IMR-90 (cell line): ENCODE measurements at regions not wholly inside any gene's neighbourhood (a gene's known extent, or its start where the extent isn't known, plus 50 kb on each side); places are given as distances from the start of the nearest gene placed in this dataset.

ENCODE experiments used
- ATAC-seq: fragments of 200-7000 bp; cut with Tn5 transposase; 2 replicates; pipeline ENCODE4 v1.9.1; 2020; ENCODE audit warnings: low read depth, mild to moderate bottlenecking, moderate library complexity
- BruUV-seq: library from RNA; stranded (reverse); fragments of 400-500 nt; replicated peaks from 2 replicates; lab custom pipeline; 2021; lab: Mats Ljungman, UMichigan
- CTCF ChIA-PET: fragments of 300-600 bp; formaldehyde crosslinking; extraction: SDS; loops from one replicate; lab custom pipeline; 2021; ENCODE audit warnings: antibody characterized with exemption; lab: Yijun Ruan, JAX
- POLR2A ChIA-PET: fragments of 300-600 bp; sonication (Branson Sonifier 250); formaldehyde crosslinking; loops from one replicate; lab custom pipeline; 2022; ENCODE audit warnings: antibody characterized with exemption; ENCODE audit not compliant: unreplicated experiment; lab: Charles Lee
- DNase-seq: peaks from one replicate; pipeline ENCODE4 v3.0.0; 2013
- H2AFZ ChIP-seq: replicated peaks from 2 replicates; pipeline ENCODE3; 2013; ENCODE audit warnings: low read length, mild to moderate bottlenecking; ENCODE audit not compliant: poor library complexity
- H2AK5ac ChIP-seq: 2 replicates; pipeline ENCODE4 v1.6.1; 2013; ENCODE audit warnings: low read depth, low read length, inconsistent platforms
- H2AK9ac ChIP-seq: replicated peaks from 2 replicates; pipeline ENCODE3; 2013; ENCODE audit warnings: mild to moderate bottlenecking, low read depth, low read length, moderate library complexity; ENCODE audit not compliant: poor library complexity
- H2BK120ac ChIP-seq: 2 replicates; pipeline ENCODE4 v1.6.1; 2013; ENCODE audit warnings: low read depth, low read length, inconsistent platforms
- H2BK15ac ChIP-seq: 3 replicates; pipeline ENCODE4 v1.6.1; 2013; ENCODE audit warnings: low read depth, low read length, inconsistent platforms
- H2BK20ac ChIP-seq: 2 replicates; pipeline ENCODE4 v1.6.1; 2013; ENCODE audit warnings: low read depth, mild to moderate bottlenecking, inconsistent platforms, low read length, moderate library complexity
- H2BK5ac ChIP-seq: 2 replicates; pipeline ENCODE4 v1.6.1; 2013; ENCODE audit warnings: mild to moderate bottlenecking, low read depth, low read length, inconsistent platforms; ENCODE audit not compliant: poor library complexity, severe bottlenecking
- H3K14ac ChIP-seq: replicated peaks from 2 replicates; pipeline ENCODE4 v1.6.1; 2013; ENCODE audit warnings: low read depth, low read length, inconsistent platforms
- H3K18ac ChIP-seq: 2 replicates; pipeline ENCODE4 v1.6.1; 2013; ENCODE audit warnings: low read depth, low read length, control low read depth
- H3K23ac ChIP-seq: 2 replicates; pipeline ENCODE4 v1.6.1; 2013; ENCODE audit warnings: low read depth, low read length, inconsistent platforms
- H3K27ac ChIP-seq: 2 replicates; pipeline ENCODE4 v1.5.1; 2013; ENCODE audit warnings: mild to moderate bottlenecking, control low read depth, low read length; ENCODE audit not compliant: insufficient read depth
- H3K27me3 ChIP-seq: 2 replicates; pipeline ENCODE4 v1.6.1; 2013; ENCODE audit warnings: low read length; ENCODE audit not compliant: control insufficient read depth, insufficient read depth
- H3K36me3 ChIP-seq: 2 replicates; pipeline ENCODE4 v1.6.1; 2013; ENCODE audit warnings: low read length, mixed read lengths; ENCODE audit not compliant: control insufficient read depth, insufficient read depth
- H3K4ac ChIP-seq: 2 replicates; pipeline ENCODE4 v1.6.1; 2013; ENCODE audit warnings: low read depth, low read length, inconsistent platforms
- H3K4me1 ChIP-seq: 2 replicates; pipeline ENCODE4 v1.6.1; 2013; ENCODE audit warnings: low read length, mixed read lengths; ENCODE audit not compliant: control insufficient read depth, insufficient read depth
- H3K4me2 ChIP-seq: 2 replicates; pipeline ENCODE4 v1.6.1; 2013; ENCODE audit warnings: low read depth, mild to moderate bottlenecking, control low read depth, low read length, moderate library complexity
- H3K4me3 ChIP-seq: 2 replicates; pipeline ENCODE4 v1.5.1; 2013; ENCODE audit warnings: low read depth, mild to moderate bottlenecking, control low read depth, low read length, moderate library complexity; ENCODE audit not compliant: insufficient read depth
- H3K56ac ChIP-seq: 2 replicates; pipeline ENCODE4 v1.6.1; 2013; ENCODE audit warnings: low read length, inconsistent platforms; ENCODE audit not compliant: insufficient read depth; ENCODE audit errors: extremely low read depth
- H3K79me1 ChIP-seq, 2 experiments: 2 replicates each; pipeline ENCODE4 v1.6.1; 2013; ENCODE audit warnings: low read length in 2 of 2, inconsistent platforms in 1 of 2, low read depth in 1 of 2
- H3K9ac ChIP-seq: 2 replicates; pipeline ENCODE4 v1.6.1; 2013; ENCODE audit warnings: low read depth, low read length, control low read depth
- H3K9me1 ChIP-seq: 2 replicates; pipeline ENCODE4 v1.6.1; 2013; ENCODE audit warnings: low read length, inconsistent platforms; ENCODE audit not compliant: insufficient read depth
- H3K9me3 ChIP-seq: 2 replicates; pipeline ENCODE4 v1.6.1; 2013; ENCODE audit warnings: low read length; ENCODE audit not compliant: control insufficient read depth, insufficient read depth
- H4K20me1 ChIP-seq: 2 replicates; pipeline ENCODE4 v1.6.1; 2013; ENCODE audit warnings: low read length, inconsistent platforms; ENCODE audit not compliant: insufficient read depth
- H4K5ac ChIP-seq: 2 replicates; pipeline ENCODE4 v1.6.1; 2013; ENCODE audit warnings: mild to moderate bottlenecking, low read depth, low read length, control low read depth
- H4K8ac ChIP-seq, 2 experiments: 2 replicates each; pipeline ENCODE4 v1.6.1; 2013; ENCODE audit warnings: low read depth in 2 of 2, low read length in 2 of 2, control low read depth in 1 of 2, inconsistent platforms in 1 of 2
- H4K91ac ChIP-seq: 2 replicates; pipeline ENCODE4 v1.6.1; 2013; ENCODE audit warnings: low read depth, low read length, inconsistent platforms; ENCODE audit not compliant: insufficient read depth
- BHLHE40 ChIP-seq: fragments of 150-350 bp; IDR thresholded peaks from 2 replicates; pipeline ENCODE4 v1.6.1; 2016; ENCODE audit warnings: mild to moderate bottlenecking, low read depth, low read length
- CEBPB ChIP-seq: IDR thresholded peaks from 2 replicates; pipeline ENCODE4 v1.6.1; 2012; ENCODE audit warnings: low read depth, low read length, improper control_type of control experiment
- CHD1 ChIP-seq: IDR thresholded peaks from 2 replicates; pipeline ENCODE4 v1.6.1; 2012; ENCODE audit warnings: low read depth, low read length, improper control_type of control experiment
- ELK1 ChIP-seq: fragments of 150-350 bp; IDR thresholded peaks from 2 replicates; pipeline ENCODE4 v1.6.1; 2016; ENCODE audit warnings: low read depth, mild to moderate bottlenecking, low read length, moderate library complexity, borderline replicate concordance
- FOS ChIP-seq: fragments of 150-350 bp; IDR thresholded peaks from 2 replicates; pipeline ENCODE4 v1.6.1; 2016; ENCODE audit warnings: low read depth, low read length
- MAFK ChIP-seq: IDR thresholded peaks from 2 replicates; pipeline ENCODE4 v1.6.1; 2012; ENCODE audit warnings: low read depth, low read length, improper control_type of control experiment
- MAZ ChIP-seq: IDR thresholded peaks from 2 replicates; pipeline ENCODE4 v1.6.1; 2012; ENCODE audit warnings: low read depth, mild to moderate bottlenecking, low read length, improper control_type of control experiment, moderate library complexity, borderline replicate concordance
- MXI1 ChIP-seq: IDR thresholded peaks from 2 replicates; pipeline ENCODE4 v1.6.1; 2012; ENCODE audit warnings: low read depth, mild to moderate bottlenecking, low read length, moderate library complexity, borderline replicate concordance
- NFE2L2 ChIP-seq: fragments of 150-350 bp; IDR thresholded peaks from 2 replicates; pipeline ENCODE4 v1.6.1; 2016; ENCODE audit warnings: low read depth, mild to moderate bottlenecking, low read length
- POLR2A ChIP-seq: IDR thresholded peaks from 2 replicates; pipeline ENCODE4 v1.6.1; 2012; ENCODE audit warnings: mild to moderate bottlenecking, low read depth, low read length
- RAD21 ChIP-seq: IDR thresholded peaks from 2 replicates; pipeline ENCODE4 v1.6.1; 2012; ENCODE audit warnings: low read length, improper control_type of control experiment
- RCOR1 ChIP-seq: IDR thresholded peaks from 2 replicates; pipeline ENCODE4 v1.6.1; 2012; ENCODE audit warnings: mild to moderate bottlenecking, low read length, improper control_type of control experiment; ENCODE audit not compliant: insufficient replicate concordance
- RFX5 ChIP-seq: IDR thresholded peaks from 2 replicates; pipeline ENCODE4 v1.8.0; 2012; ENCODE audit warnings: low read depth, mild to moderate bottlenecking, low read length, moderate library complexity
- SMC3 ChIP-seq: fragments of 150-350 bp; IDR thresholded peaks from 2 replicates; pipeline ENCODE4 v1.6.1; 2016; ENCODE audit warnings: low read depth, mild to moderate bottlenecking, antibody characterized with exemption, low read length, moderate library complexity
- WGBS, 2 experiments: methylation state at CpG; one replicate each; pipeline versions ENCODE4 v1.1.5 to v1.1.7; 2013; ENCODE audit warnings: missing lambda C conversion rate in 2 of 2; ENCODE audit not compliant: insufficient read length in 1 of 2; ENCODE audit errors: extremely low coverage in 2 of 2; 5-methylcytosine and 5-hydroxymethylcytosine counted together
- dilution Hi-C: fragments of 300-500 bp; cut with HindIII; formaldehyde crosslinking; loops from one replicate; pipeline ENCODE4 v1.14.3; 2018; ENCODE audit warnings: low sequenced_read_pairs; ENCODE audit not compliant: unreplicated experiment
- in situ Hi-C: fragments of 300-500 bp; cut with MboI; formaldehyde crosslinking; loops from 3 replicates; pipeline ENCODE4 v1.14.3; 2019; ENCODE audit warnings: low sequenced_read_pairs, inconsistent platforms, mixed read lengths
- intact Hi-C: fragments of 100-400 bp; cut with micrococcal nuclease; formaldehyde crosslinking; loops from 2 replicates; pipeline ENCODE4 v1.10.0; 2022
- TF ChIP-seq, protein P1 (sequence below): fragments of 150-350 bp; IDR thresholded peaks from 2 replicates; pipeline ENCODE4 v1.6.1; 2017; ENCODE audit warnings: mild to moderate bottlenecking, antibody characterized with exemption, low read length, low read depth
- TF ChIP-seq, protein P2 (sequence below): conservative IDR thresholded peaks from 2 replicates; pipeline ENCODE4 v1.5.1; 2012; ENCODE audit warnings: mild to moderate bottlenecking, low read depth, low read length, improper control_type of control experiment

- no peaks in the 10 kb centered on the region for H3K27me3 ChIP-seq
- H4K8ac ChIP-seq = no peak overlapping the region
- H3K36me3 ChIP-seq = no peaks in the 10 kb centered on the region
- H2AFZ ChIP-seq = no peak overlapping the region
- WGBS, 2 experiments = 89% methylated on average over 2 of the region's 10 CpGs; no CpG with 5 or more reads in 1 of the 2 experiments
- H3K9ac ChIP-seq = no peak overlapping the region
- no peaks in the 10 kb centered on the region for H3K79me1 ChIP-seq
- ATAC-seq (no peak), DNase-seq (no peak)
- no peak overlapping the region for H2BK120ac ChIP-seq
- ChIA-PET CTCF (no interaction called here), POLR2A (no interaction called here)
- H3K9me3 ChIP-seq = no peaks in the 10 kb centered on the region
- H3K27ac ChIP-seq = no peak overlapping the region
- TF ChIP-seq NFE2L2 (no peak), MAFK (no peak), BHLHE40 (no peak), RAD21 (no peak), RCOR1 (no peak), FOS (no peak), SMC3 (no peak), CEBPB (no peak), RFX5 (no peak), MAZ (no peak), ELK1 (no peak), CHD1 (no peak), MXI1 (no peak), POLR2A (no peak)
- TF ChIP-seq, protein P1, sequence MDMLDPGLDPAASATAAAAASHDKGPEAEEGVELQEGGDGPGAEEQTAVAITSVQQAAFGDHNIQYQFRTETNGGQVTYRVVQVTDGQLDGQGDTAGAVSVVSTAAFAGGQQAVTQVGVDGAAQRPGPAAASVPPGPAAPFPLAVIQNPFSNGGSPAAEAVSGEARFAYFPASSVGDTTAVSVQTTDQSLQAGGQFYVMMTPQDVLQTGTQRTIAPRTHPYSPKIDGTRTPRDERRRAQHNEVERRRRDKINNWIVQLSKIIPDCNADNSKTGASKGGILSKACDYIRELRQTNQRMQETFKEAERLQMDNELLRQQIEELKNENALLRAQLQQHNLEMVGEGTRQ = no peak
- TF ChIP-seq, protein P2, sequence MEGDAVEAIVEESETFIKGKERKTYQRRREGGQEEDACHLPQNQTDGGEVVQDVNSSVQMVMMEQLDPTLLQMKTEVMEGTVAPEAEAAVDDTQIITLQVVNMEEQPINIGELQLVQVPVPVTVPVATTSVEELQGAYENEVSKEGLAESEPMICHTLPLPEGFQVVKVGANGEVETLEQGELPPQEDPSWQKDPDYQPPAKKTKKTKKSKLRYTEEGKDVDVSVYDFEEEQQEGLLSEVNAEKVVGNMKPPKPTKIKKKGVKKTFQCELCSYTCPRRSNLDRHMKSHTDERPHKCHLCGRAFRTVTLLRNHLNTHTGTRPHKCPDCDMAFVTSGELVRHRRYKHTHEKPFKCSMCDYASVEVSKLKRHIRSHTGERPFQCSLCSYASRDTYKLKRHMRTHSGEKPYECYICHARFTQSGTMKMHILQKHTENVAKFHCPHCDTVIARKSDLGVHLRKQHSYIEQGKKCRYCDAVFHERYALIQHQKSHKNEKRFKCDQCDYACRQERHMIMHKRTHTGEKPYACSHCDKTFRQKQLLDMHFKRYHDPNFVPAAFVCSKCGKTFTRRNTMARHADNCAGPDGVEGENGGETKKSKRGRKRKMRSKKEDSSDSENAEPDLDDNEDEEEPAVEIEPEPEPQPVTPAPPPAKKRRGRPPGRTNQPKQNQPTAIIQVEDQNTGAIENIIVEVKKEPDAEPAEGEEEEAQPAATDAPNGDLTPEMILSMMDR = no peak
- no peak overlapping the region for H3K18ac ChIP-seq
- H3K9me1 ChIP-seq = no peaks in the 10 kb centered on the region
- H4K91ac ChIP-seq = no peak overlapping the region
- no peak overlapping the region for H3K14ac ChIP-seq
- H3K4me3 ChIP-seq = no peak overlapping the region
- H3K4me2 ChIP-seq = no peak overlapping the region
- H3K4ac ChIP-seq = no peak overlapping the region
- H2BK5ac ChIP-seq = no peak overlapping the region
- H2BK20ac ChIP-seq = no peak overlapping the region
- no TSS peak for BruUV-seq
- H3K4me1 ChIP-seq = no peaks in the 10 kb centered on the region
- in situ Hi-C loops (no loop called here), intact Hi-C loops (no loop called here), dilution Hi-C loops (no loop called here)
- no peak overlapping the region for H2AK9ac ChIP-seq
- H4K5ac ChIP-seq = no peak overlapping the region
- no peak overlapping the region for H2AK5ac ChIP-seq
- no peak overlapping the region for H3K56ac ChIP-seq
- no peaks in the 10 kb centered on the region for H4K20me1 ChIP-seq
- H2BK15ac ChIP-seq = no peak overlapping the region
- H3K23ac ChIP-seq = no peak overlapping the region
Observed at GRCh38 chr3:177914224-177914623, 622.0 kb upstream of the KCNMB2 start.
